Spleen (tissue), 11 donors: ENCODE measurements at regions not wholly inside any gene's neighbourhood (a gene's known extent, or its start where the extent isn't known, plus 50 kb on each side); places are given as distances from the start of the nearest gene placed in this dataset.

ENCODE experiments used
- DNase-seq: peaks from one replicate; pipeline ENCODE4 v3.0.0-alpha.2; 2020
- H3K27ac ChIP-seq, 8 donors: fragments of 200-600 bp; sonication (generic) in 7 of 8; 1 replicate in 4 of 8; 2 replicates in 4 of 8; pipeline versions ENCODE4 v1.5.0 to v1.8.0; 2016 to 2021; ENCODE audit warnings: inconsistent platforms in 4 of 8, mild to moderate bottlenecking in 4 of 8, moderate library complexity in 1 of 8
- H3K27me3 ChIP-seq, 7 donors: fragments of 200-600 bp; sonication (generic) in 6 of 7; replicated peaks in 1 of 7; 1 replicate in 4 of 7; 2 replicates in 3 of 7; pipeline versions ENCODE4 v1.5.0 to v1.8.0; 2016 to 2021; ENCODE audit warnings: inconsistent platforms in 3 of 7, mild to moderate bottlenecking in 1 of 7
- H3K36me3 ChIP-seq, 6 donors: fragments of 200-600 bp; sonication (generic) in 5 of 6; 1 replicate in 4 of 6; 2 replicates in 2 of 6; pipeline versions ENCODE4 v1.5.0 to v1.8.0; 2016 to 2021; ENCODE audit warnings: inconsistent platforms in 2 of 6
- H3K4me1 ChIP-seq, 6 donors: fragments of 200-600 bp; sonication (generic) in 5 of 6; 1 replicate in 3 of 6; 2 replicates in 3 of 6; pipeline versions ENCODE4 v1.5.0 to v1.8.0; 2016 to 2021; ENCODE audit warnings: inconsistent platforms in 3 of 6
- H3K4me3 ChIP-seq, 8 donors: fragments of 200-600 bp; sonication (generic) in 7 of 8; 1 replicate in 4 of 8; 2 replicates in 4 of 8; pipeline versions ENCODE4 v1.5.0 to v1.8.0; 2016 to 2021; ENCODE audit warnings: inconsistent platforms in 4 of 8, mild to moderate bottlenecking in 4 of 8, moderate library complexity in 2 of 8
- H3K9me3 ChIP-seq, 8 donors: fragments of 200-600 bp; sonication (generic) in 7 of 8; 1 replicate in 4 of 8; 2 replicates in 4 of 8; pipeline versions ENCODE4 v1.5.0 to v1.8.0; 2016 to 2021; ENCODE audit warnings: inconsistent platforms in 4 of 8
- POLR2A ChIP-seq, 3 donors: fragments of 450-650 bp; IDR thresholded peaks; one replicate each; pipeline ENCODE4 v1.5.1; 2017; ENCODE audit warnings: antibody characterized with exemption in 3 of 3, mild to moderate bottlenecking in 1 of 3
- POLR2AphosphoS5 ChIP-seq, 3 donors: sonication (generic); formaldehyde crosslinking; IDR thresholded peaks; one replicate each; pipeline ENCODE4 v1.5.1; 2017; ENCODE audit warnings: antibody characterized with exemption in 3 of 3
- WGBS, 5 donors: extraction: QIAGEN DNeasy Blood & Tissue Kit in 3 of 5; methylation state at CpG; one replicate each; pipeline versions ENCODE4 v1.1.5 to v1.1.7; 2013 to 2018; 5-methylcytosine and 5-hydroxymethylcytosine counted together
- intact Hi-C: fragments of 100-400 bp; cut with DNase I; formaldehyde crosslinking; loops from one replicate; pipeline ENCODE4 v1.15.0; 2023; ENCODE audit warnings: low total_unique reads
- TF ChIP-seq, protein P1 (sequence below), 11 experiments: fragments of 200-600 bp in 7 of 11; fragments of 450-650 bp in 4 of 11; sonication (generic) in 4 of 11; IDR thresholded peaks in 8 of 11; conservative IDR thresholded peaks in 3 of 11; 1 replicate in 7 of 11; 2 replicates in 4 of 11; pipeline versions ENCODE4 v1.4.0 to v1.8.0; 2016 to 2021; ENCODE audit warnings: antibody characterized with exemption in 11 of 11, inconsistent platforms in 4 of 11, mild to moderate bottlenecking in 1 of 11
- donor health status: healthy with polysubstance abuse.
- donor health status: DM: no; HTN: no; CAD: no; lungs with moderate emphysema.
- donor health status: DM: no; HTN: no; CAD: no.
- donor health status: Bipolar disorder and iron deficiency.
- donor health status: healthy.
- donor health status: DM: no; HTN: no; CAD: no.
- donor health status: DM: yes; HTN: yes; CAD: no.

DNA sequence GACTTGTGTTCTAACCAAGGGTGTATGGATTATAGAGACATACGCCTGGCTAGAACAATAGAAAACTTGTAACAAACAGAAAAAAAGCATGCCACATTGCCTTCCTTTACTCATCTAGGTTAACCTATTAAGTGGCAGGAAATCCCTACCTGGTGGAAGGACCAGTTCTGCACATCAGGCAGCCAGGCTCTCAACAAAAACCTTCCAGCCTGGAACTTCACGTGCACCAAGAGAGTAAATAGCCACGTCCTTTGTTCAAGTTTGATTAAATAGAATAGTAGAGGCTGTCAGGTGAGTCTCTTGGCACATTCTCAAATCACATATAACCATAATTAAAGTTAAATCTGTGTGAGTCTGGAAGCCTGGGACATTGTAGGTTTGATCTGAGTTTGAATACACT is 85.0 kb upstream of the DPH6 start:
- Histone ChIP-seq H3K4me3 (no peak overlapping the region), H3K27ac (no peak overlapping the region), H3K4me1 (no peaks in the 10 kb centered on the region), H3K36me3 (no peaks in the 10 kb centered on the region), H3K9me3 (no peaks in the 10 kb centered on the region), H3K27me3 (no peaks in the 10 kb centered on the region)
- WGBS, 5 donors: 87 to 95% (median 91%) methylated on average over 3 of the region's 3 CpGs
- TF ChIP-seq, protein P1, sequence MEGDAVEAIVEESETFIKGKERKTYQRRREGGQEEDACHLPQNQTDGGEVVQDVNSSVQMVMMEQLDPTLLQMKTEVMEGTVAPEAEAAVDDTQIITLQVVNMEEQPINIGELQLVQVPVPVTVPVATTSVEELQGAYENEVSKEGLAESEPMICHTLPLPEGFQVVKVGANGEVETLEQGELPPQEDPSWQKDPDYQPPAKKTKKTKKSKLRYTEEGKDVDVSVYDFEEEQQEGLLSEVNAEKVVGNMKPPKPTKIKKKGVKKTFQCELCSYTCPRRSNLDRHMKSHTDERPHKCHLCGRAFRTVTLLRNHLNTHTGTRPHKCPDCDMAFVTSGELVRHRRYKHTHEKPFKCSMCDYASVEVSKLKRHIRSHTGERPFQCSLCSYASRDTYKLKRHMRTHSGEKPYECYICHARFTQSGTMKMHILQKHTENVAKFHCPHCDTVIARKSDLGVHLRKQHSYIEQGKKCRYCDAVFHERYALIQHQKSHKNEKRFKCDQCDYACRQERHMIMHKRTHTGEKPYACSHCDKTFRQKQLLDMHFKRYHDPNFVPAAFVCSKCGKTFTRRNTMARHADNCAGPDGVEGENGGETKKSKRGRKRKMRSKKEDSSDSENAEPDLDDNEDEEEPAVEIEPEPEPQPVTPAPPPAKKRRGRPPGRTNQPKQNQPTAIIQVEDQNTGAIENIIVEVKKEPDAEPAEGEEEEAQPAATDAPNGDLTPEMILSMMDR (IDR thresholded peaks at IDR 0.05 in 8 of 11, conservative IDR thresholded peaks at IDR 0.05 in 3 of 11): no peak
- TF ChIP-seq POLR2A (IDR thresholded peaks at IDR 0.05) (no peak), POLR2AphosphoS5 (IDR thresholded peaks at IDR 0.05) (no peak)
- no peak for DNase-seq
- intact Hi-C loops: loop anchor here (10.0 kb wide), 1 partner anchor 64 kb away; no protein-coding TSS in a partner anchor

GRCh38 chr15:35633677-35634076 is 87.7 kb upstream of the DPH6 start:
- 85 to 97% (median 89%) methylated on average over 3 of the region's 3 CpGs for WGBS, 5 donors
- intact Hi-C loops: loop anchor here (10.0 kb wide), 1 partner anchor 61 kb away; no protein-coding TSS in a partner anchor
- Histone ChIP-seq H3K27me3 (no peaks in the 10 kb centered on the region), H3K27ac (no peak overlapping the region), H3K4me3 (no peak overlapping the region), H3K9me3 (no peaks in the 10 kb centered on the region), H3K4me1 (no peaks in the 10 kb centered on the region), H3K36me3 (no peaks in the 10 kb centered on the region)
- no peak for DNase-seq
- TF ChIP-seq, protein P1 (IDR thresholded peaks at IDR 0.05 in 8 of 11, conservative IDR thresholded peaks at IDR 0.05 in 3 of 11): no peak
- TF ChIP-seq POLR2A (IDR thresholded peaks at IDR 0.05) (no peak), POLR2AphosphoS5 (IDR thresholded peaks at IDR 0.05) (no peak)

DNA sequence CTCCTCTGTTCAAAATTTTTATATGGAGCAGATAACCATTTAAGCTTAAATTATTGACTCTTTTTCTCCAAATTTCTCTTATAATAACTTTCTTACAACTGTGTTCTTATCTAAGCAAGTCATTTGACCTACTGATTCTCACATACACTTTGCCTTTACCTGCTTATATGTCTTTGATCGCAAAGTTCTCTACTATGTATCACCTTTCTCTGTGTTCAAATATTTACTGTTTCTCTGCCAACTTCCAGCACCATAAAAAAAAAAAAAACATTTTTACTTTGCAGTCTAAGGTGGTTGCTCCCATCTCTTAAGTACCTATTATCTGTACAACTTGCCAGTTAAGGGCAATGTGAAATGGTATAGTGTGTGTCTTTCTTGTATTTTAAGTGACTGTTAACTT is 100.8 kb upstream of the DPH6 start:
- intact Hi-C loops: no loop called here

GRCh38 chr15:35647303-35647702 is 101.3 kb upstream of the DPH6 start:
- intact Hi-C loops: no loop called here
- H3K4me1 ChIP-seq: no peaks in the 10 kb centered on the region
- H3K36me3 ChIP-seq: no peaks in the 10 kb centered on the region
- H3K27ac ChIP-seq: no peak overlapping the region
- peaks cover 0 to 16% (median 12%) of the 10 kb centered on the region in 8 donors for H3K9me3 ChIP-seq
- TF ChIP-seq, protein P1 (IDR thresholded peaks at IDR 0.05 in 8 of 11, conservative IDR thresholded peaks at IDR 0.05 in 3 of 11): no peak
- TF ChIP-seq POLR2A (IDR thresholded peaks at IDR 0.05): no peak
- TF ChIP-seq POLR2AphosphoS5 (IDR thresholded peaks at IDR 0.05): no peak
- no peaks in the 10 kb centered on the region for H3K27me3 ChIP-seq
- DNase-seq: no peak
- H3K4me3 ChIP-seq: no peak overlapping the region

More for the DNA sequence above, 100.8 kb upstream of the DPH6 start:
- H3K9me3 ChIP-seq: peaks cover 0 to 17% (median 15%) of the 10 kb centered on the region in 8 donors
- H3K36me3 ChIP-seq: no peaks in the 10 kb centered on the region
- no peak for DNase-seq
- H3K27ac ChIP-seq: no peak overlapping the region
- no peaks in the 10 kb centered on the region for H3K27me3 ChIP-seq
- 89 to 100% (median 98%) methylated on average over 1 of the region's 1 CpG for WGBS, 5 donors
- no peaks in the 10 kb centered on the region for H3K4me1 ChIP-seq
- H3K4me3 ChIP-seq: no peak overlapping the region
- TF ChIP-seq, protein P1 (IDR thresholded peaks at IDR 0.05 in 8 of 11, conservative IDR thresholded peaks at IDR 0.05 in 3 of 11): no peak
- TF ChIP-seq POLR2A (IDR thresholded peaks at IDR 0.05): no peak
- TF ChIP-seq POLR2AphosphoS5 (IDR thresholded peaks at IDR 0.05): no peak
